ENCODE measurements at regions not wholly inside any gene's neighbourhood (a gene's known extent, or its start where the extent isn't known, plus 50 kb on each side); places are given as distances from the start of the nearest gene placed in this dataset.
"Not testable (repeated sequence)": the region's sequence is repeated elsewhere in the genome, so short reads cannot be mapped to it uniquely, and the experiment has no call there.

DNA sequence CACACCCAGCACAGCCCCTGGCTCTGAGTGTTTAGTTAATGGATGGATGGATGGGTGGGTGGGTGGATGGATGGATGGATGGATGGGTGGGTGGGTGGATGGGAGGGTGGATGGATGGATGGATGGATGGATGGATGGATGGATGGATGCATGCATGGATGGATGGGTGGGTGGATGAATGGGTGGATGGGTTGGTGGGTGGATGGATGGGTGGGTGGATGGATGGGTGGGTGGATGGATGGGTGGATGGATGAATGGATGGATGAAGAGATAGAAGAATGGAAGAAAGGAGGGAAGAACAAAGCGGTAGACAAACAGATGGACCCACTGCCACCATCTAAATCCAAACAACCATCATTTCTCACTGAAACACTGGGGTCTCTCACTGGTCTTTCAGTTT, 80.3 kb upstream of the SIRPA start:
- TF ChIP-seq, protein P1, sequence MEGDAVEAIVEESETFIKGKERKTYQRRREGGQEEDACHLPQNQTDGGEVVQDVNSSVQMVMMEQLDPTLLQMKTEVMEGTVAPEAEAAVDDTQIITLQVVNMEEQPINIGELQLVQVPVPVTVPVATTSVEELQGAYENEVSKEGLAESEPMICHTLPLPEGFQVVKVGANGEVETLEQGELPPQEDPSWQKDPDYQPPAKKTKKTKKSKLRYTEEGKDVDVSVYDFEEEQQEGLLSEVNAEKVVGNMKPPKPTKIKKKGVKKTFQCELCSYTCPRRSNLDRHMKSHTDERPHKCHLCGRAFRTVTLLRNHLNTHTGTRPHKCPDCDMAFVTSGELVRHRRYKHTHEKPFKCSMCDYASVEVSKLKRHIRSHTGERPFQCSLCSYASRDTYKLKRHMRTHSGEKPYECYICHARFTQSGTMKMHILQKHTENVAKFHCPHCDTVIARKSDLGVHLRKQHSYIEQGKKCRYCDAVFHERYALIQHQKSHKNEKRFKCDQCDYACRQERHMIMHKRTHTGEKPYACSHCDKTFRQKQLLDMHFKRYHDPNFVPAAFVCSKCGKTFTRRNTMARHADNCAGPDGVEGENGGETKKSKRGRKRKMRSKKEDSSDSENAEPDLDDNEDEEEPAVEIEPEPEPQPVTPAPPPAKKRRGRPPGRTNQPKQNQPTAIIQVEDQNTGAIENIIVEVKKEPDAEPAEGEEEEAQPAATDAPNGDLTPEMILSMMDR (conservative IDR thresholded peaks at IDR 0.05; ENCODE audit: low read depth, low read length) = not testable (repeated sequence)
- TF ChIP-seq EZH2 (IDR thresholded peaks at IDR 0.05; ENCODE audit: low read length, unreplicated experiment); EZH2phosphoT487 (IDR thresholded peaks at IDR 0.05; ENCODE audit: borderline replicate concordance, low read length): not testable (repeated sequence)

Measured in PC-3 (cell line).